CD14-positive monocyte (primary cell): ENCODE measurements at regions not wholly inside any gene's neighbourhood (a gene's known extent, or its start where the extent isn't known, plus 50 kb on each side); places are given as distances from the start of the nearest gene placed in this dataset.

Source experiments
- DNase-seq, 3 donors: peaks; one replicate each; pipeline ENCODE4 v3.0.0-alpha.2; 2011 to 2022
- H2AFZ ChIP-seq: 2 replicates; pipeline ENCODE4 v1.6.0; 2012; ENCODE audit warnings: mild to moderate bottlenecking, low read depth, low read length, inconsistent platforms; ENCODE audit not compliant: insufficient read depth, poor library complexity, severe bottlenecking
- H3K27ac ChIP-seq, 2 donors: 1 replicate in 1 of 2; 2 replicates in 1 of 2; pipeline ENCODE4 v1.5.1; 2012 to 2013; ENCODE audit warnings: low read length in 2 of 2, control low read depth in 1 of 2, inconsistent platforms in 1 of 2, low read depth in 1 of 2, mild to moderate bottlenecking in 1 of 2
- H3K27me3 ChIP-seq, 2 donors: one replicate each; pipeline versions ENCODE4 v1.6.0 to v1.6.1; 2011 to 2013; ENCODE audit warnings: low read length in 2 of 2; ENCODE audit not compliant: control insufficient read depth in 2 of 2, insufficient read depth in 2 of 2
- H3K36me3 ChIP-seq, 2 donors: replicated peaks in 1 of 2; 1 replicate in 1 of 2; 2 replicates in 1 of 2; pipeline versions ENCODE4 v1.5.1 to v1.6.1; 2012 to 2013; ENCODE audit warnings: low read length in 2 of 2, control low read depth in 1 of 2, inconsistent platforms in 1 of 2, mild to moderate bottlenecking in 1 of 2; ENCODE audit not compliant: insufficient read depth in 2 of 2, control insufficient read depth in 1 of 2
- H3K4me1 ChIP-seq, 2 donors: 1 replicate in 1 of 2; 2 replicates in 1 of 2; pipeline versions ENCODE4 v1.5.1 to v1.6.1; 2012 to 2013; ENCODE audit warnings: low read length in 2 of 2, control low read depth in 1 of 2, inconsistent platforms in 1 of 2, mild to moderate bottlenecking in 1 of 2, moderate library complexity in 1 of 2; ENCODE audit not compliant: insufficient read depth in 2 of 2, control insufficient read depth in 1 of 2
- H3K4me2 ChIP-seq: replicated peaks from 2 replicates; pipeline ENCODE3; 2012; ENCODE audit warnings: low read length, moderate library complexity, mild to moderate bottlenecking; ENCODE audit not compliant: poor library complexity, severe bottlenecking; ENCODE audit errors: extremely low read depth
- H3K4me3 ChIP-seq, 3 experiments: fragments of 200-600 bp in 1 of 3; sonication (generic) in 1 of 3; replicated peaks in 1 of 3; 1 replicate in 2 of 3; 2 replicates in 1 of 3; pipeline ENCODE4 v1.5.1; 2011 to 2013; ENCODE audit warnings: low read length in 3 of 3, mild to moderate bottlenecking in 3 of 3, control low read depth in 2 of 3, low read depth in 2 of 3, inconsistent platforms in 1 of 3, moderate library complexity in 1 of 3
- H3K79me2 ChIP-seq: 2 replicates; pipeline ENCODE4 v1.6.0; 2012; ENCODE audit warnings: mild to moderate bottlenecking, control low read depth, inconsistent platforms, low read length, moderate library complexity; ENCODE audit not compliant: insufficient read depth
- H3K9ac ChIP-seq: 2 replicates; pipeline ENCODE4 v1.6.0; 2017; ENCODE audit warnings: low read length, mild to moderate bottlenecking; ENCODE audit not compliant: insufficient read depth, poor library complexity, severe bottlenecking
- H3K9me3 ChIP-seq, 2 donors: replicated peaks in 1 of 2; 1 replicate in 1 of 2; 2 replicates in 1 of 2; pipeline versions ENCODE4 v1.5.1 to v1.6.1; 2012 to 2013; ENCODE audit warnings: low read length in 2 of 2, control low read depth in 1 of 2; ENCODE audit not compliant: control insufficient read depth in 1 of 2, insufficient read depth in 1 of 2
- H4K20me1 ChIP-seq: 2 replicates; pipeline ENCODE4 v1.6.0; 2012; ENCODE audit warnings: mild to moderate bottlenecking, low read length, control low read depth, moderate library complexity; ENCODE audit not compliant: insufficient read depth
- H3K27ac Mint-ChIP-seq, 7 donors: one replicate each; pipeline ENCODE4 v1.8.0; 2020; ENCODE audit warnings: mild to moderate bottlenecking in 7 of 7, mixed read lengths in 7 of 7, moderate library complexity in 6 of 7, inconsistent platforms in 2 of 7
- H3K27me3 Mint-ChIP-seq, 3 donors: one replicate each; pipeline ENCODE4 v1.8.0; 2021 to 2022; ENCODE audit warnings: low read depth in 3 of 3, mild to moderate bottlenecking in 3 of 3, mixed read lengths in 3 of 3, moderate library complexity in 3 of 3, inconsistent platforms in 1 of 3
- H3K36me3 Mint-ChIP-seq, 2 donors: one replicate each; pipeline ENCODE4 v1.8.0; 2020; ENCODE audit warnings: mixed read lengths in 2 of 2, inconsistent platforms in 1 of 2, mild to moderate bottlenecking in 1 of 2
- H3K4me1 Mint-ChIP-seq: one replicate; pipeline ENCODE4 v1.8.0; 2020; ENCODE audit warnings: mild to moderate bottlenecking, mixed read lengths
- H3K4me3 Mint-ChIP-seq, 2 donors: one replicate each; pipeline ENCODE4 v1.8.0; 2020; ENCODE audit warnings: mild to moderate bottlenecking in 2 of 2, mixed read lengths in 2 of 2, moderate library complexity in 1 of 2
- H3K9me3 Mint-ChIP-seq, 7 donors: one replicate each; pipeline ENCODE4 v1.8.0; 2020 to 2022; ENCODE audit warnings: mixed read lengths in 7 of 7, mild to moderate bottlenecking in 6 of 7, moderate library complexity in 6 of 7, inconsistent platforms in 2 of 7
- CTCF ChIP-seq: fragments of 200-600 bp; IDR thresholded peaks from one replicate; pipeline ENCODE4 v1.8.0; 2022; ENCODE audit warnings: antibody characterized with exemption, mild to moderate bottlenecking
- WGBS: methylation state at CpG from one replicate; pipeline ENCODE4 v1.1.5; 2013; ENCODE audit warnings: missing lambda C conversion rate; ENCODE audit not compliant: insufficient coverage; 5-methylcytosine and 5-hydroxymethylcytosine counted together
- intact Hi-C, 2 donors: fragments of 100-400 bp; cut with micrococcal nuclease; formaldehyde crosslinking; loops; one replicate each; pipeline versions ENCODE4 v1.15.0 to v1.15.1; 2023

GRCh38 chr6:111971181-111971841, 82.6 kb upstream of the CCN6 start:
- Histone ChIP-seq H3K27me3 (no peaks in the 10 kb centered on the region), H3K27ac (peak overlapping the region; percentile 46 to 99), H3K4me3 (peak overlapping the region in 1 of 3 experiments; percentile 38), H3K9me3 (no peaks in the 10 kb centered on the region), H3K4me1 (peaks cover 64 to 67% of the 10 kb centered on the region in 2 donors), H3K36me3 (no peaks in the 10 kb centered on the region), H2AFZ (no peak overlapping the region), H3K9ac (peak overlapping the region; percentile 19), H3K4me2 (peak overlapping the region; percentile 35), H4K20me1 (no peaks in the 10 kb centered on the region), H3K79me2 (no peaks in the 10 kb centered on the region)
- Mint-ChIP-seq H3K27me3 (peaks cover 0 to 2% (median 0%) of the 10 kb centered on the region in 3 donors), H3K4me1 (peaks cover 60% of the 10 kb centered on the region), H3K36me3 (peaks cover 0 to 1% of the 10 kb centered on the region in 2 donors), H3K9me3 (peaks cover 0 to 2% (median 0%) of the 10 kb centered on the region in 7 donors), H3K27ac (peak overlapping the region; percentile 98 to 100 (median 100)), H3K4me3 (no peak overlapping the region)
- no peak for TF ChIP-seq CTCF
- DNase-seq, result peak in 2 of 3 donors; percentile 48 to 65
- 100% methylated on average over 2 of the region's 7 CpGs for WGBS
- intact Hi-C loops, result no loop called here

GRCh38 chr6:111971866-111972532, 81.9 kb upstream of the CCN6 start:
- intact Hi-C loops, result no loop called here
- H3K36me3 Mint-ChIP-seq, result peaks cover 0 to 1% of the 10 kb centered on the region in 2 donors
- H3K4me1 Mint-ChIP-seq, result peaks cover 60% of the 10 kb centered on the region
- peaks cover 0 to 2% (median 0%) of the 10 kb centered on the region in 3 donors for H3K27me3 Mint-ChIP-seq
- no peak for TF ChIP-seq CTCF
- Histone ChIP-seq H3K4me3 (peak overlapping the region in 1 of 3 experiments; percentile 24), H3K36me3 (no peaks in the 10 kb centered on the region), H2AFZ (no peak overlapping the region), H3K4me1 (peaks cover 64 to 67% of the 10 kb centered on the region in 2 donors), H4K20me1 (no peaks in the 10 kb centered on the region), H3K27me3 (no peaks in the 10 kb centered on the region), H3K27ac (peak overlapping the region; percentile 97 to 99), H3K79me2 (no peaks in the 10 kb centered on the region), H3K4me2 (peak overlapping the region; percentile 29), H3K9me3 (no peaks in the 10 kb centered on the region), H3K9ac (peak overlapping the region; percentile 73)
- peaks cover 0 to 2% (median 0%) of the 10 kb centered on the region in 7 donors for H3K9me3 Mint-ChIP-seq
- DNase-seq, result peak in 2 of 3 donors; percentile 76 to 95
- H3K27ac Mint-ChIP-seq, result peak overlapping the region; percentile 98 to 100 (median 100)
- WGBS, result 80% methylated on average over 1 of the region's 5 CpGs
- H3K4me3 Mint-ChIP-seq, result no peak overlapping the region
